ENCODE measurements at regions not wholly inside any gene's neighbourhood (a gene's known extent, or its start where the extent isn't known, plus 50 kb on each side); places are given as distances from the start of the nearest gene placed in this dataset.

DNA sequence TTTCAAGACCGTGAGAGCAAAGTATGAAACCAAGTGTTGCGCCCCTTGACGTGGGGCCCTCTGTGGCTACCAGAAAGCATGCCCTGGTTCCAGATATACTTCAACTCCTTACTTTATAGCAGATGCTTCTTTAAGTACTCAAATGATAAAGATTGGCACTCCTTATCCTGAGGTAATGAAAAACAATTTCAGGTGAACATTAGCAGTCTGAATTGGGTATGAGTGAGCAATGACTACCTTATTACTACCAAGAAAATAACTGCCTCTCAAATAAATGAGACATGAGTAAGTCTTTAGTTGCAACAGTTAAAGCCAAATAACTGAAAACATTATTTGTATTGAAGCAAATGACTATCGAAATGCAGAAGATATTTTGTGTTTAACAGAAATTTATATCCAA lies 408.7 kb downstream of the MMUT start:
- intact Hi-C loops (cut with DNase I): no loop called here
- H3K27me3 ChIP-seq (ENCODE audit: insufficient read depth in 3 of 3, low read length in 2 of 3): no peaks in the 10 kb centered on the region
- 80 to 84% (median 84%) methylated on average over 4 of the region's 4 CpGs for WGBS, 3 donors
- H3K4me1 ChIP-seq: no peaks in the 10 kb centered on the region
- TF ChIP-seq, protein P1, sequence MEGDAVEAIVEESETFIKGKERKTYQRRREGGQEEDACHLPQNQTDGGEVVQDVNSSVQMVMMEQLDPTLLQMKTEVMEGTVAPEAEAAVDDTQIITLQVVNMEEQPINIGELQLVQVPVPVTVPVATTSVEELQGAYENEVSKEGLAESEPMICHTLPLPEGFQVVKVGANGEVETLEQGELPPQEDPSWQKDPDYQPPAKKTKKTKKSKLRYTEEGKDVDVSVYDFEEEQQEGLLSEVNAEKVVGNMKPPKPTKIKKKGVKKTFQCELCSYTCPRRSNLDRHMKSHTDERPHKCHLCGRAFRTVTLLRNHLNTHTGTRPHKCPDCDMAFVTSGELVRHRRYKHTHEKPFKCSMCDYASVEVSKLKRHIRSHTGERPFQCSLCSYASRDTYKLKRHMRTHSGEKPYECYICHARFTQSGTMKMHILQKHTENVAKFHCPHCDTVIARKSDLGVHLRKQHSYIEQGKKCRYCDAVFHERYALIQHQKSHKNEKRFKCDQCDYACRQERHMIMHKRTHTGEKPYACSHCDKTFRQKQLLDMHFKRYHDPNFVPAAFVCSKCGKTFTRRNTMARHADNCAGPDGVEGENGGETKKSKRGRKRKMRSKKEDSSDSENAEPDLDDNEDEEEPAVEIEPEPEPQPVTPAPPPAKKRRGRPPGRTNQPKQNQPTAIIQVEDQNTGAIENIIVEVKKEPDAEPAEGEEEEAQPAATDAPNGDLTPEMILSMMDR (IDR thresholded peaks at IDR 0.05): no peak
- no peak overlapping the region for H3K4me3 ChIP-seq
- no peaks in the 10 kb centered on the region for H3K9me3 ChIP-seq
- H3K27ac ChIP-seq: no peak overlapping the region
- H3K36me3 ChIP-seq (ENCODE audit: insufficient read depth in 1 of 2, low read depth in 1 of 2): no peaks in the 10 kb centered on the region
- DNase-seq (no peak), ATAC-seq (no peak)

DNA sequence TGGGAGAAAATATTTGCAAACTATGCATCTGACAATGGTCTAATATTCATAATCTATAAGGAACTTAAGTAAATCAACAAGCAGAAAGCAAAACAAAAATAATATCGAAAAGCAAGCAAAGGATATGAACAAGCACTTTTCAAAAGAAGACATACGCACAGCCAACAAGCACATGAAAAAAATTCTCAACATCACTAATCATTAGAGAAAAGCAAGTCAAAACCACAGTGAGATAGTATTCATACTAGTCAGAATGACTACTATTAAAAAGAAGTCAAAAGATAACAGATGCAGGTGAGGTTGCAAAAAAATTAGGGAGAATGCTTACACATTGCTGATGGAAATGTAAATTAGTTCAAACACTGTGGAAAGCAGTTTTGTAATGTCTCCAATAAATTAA lies 410.2 kb downstream of the MMUT start:
- H3K27ac ChIP-seq: no peak overlapping the region
- no peaks in the 10 kb centered on the region for H3K27me3 ChIP-seq (ENCODE audit: insufficient read depth in 3 of 3, low read length in 2 of 3)
- H3K4me1 ChIP-seq: no peaks in the 10 kb centered on the region
- intact Hi-C loops (cut with DNase I): no loop called here
- DNase-seq: no peak
- H3K4me3 ChIP-seq: no peak overlapping the region
- H3K9me3 ChIP-seq: no peaks in the 10 kb centered on the region
- WGBS, 3 donors: 92 to 98% (median 96%) methylated on average over 2 of the region's 2 CpGs
- TF ChIP-seq, protein P1 (IDR thresholded peaks at IDR 0.05): no peak
- ATAC-seq: no peak
- no peaks in the 10 kb centered on the region for H3K36me3 ChIP-seq (ENCODE audit: insufficient read depth in 1 of 2, low read depth in 1 of 2)

- Histone ChIP-seq H3K27ac (no peak overlapping the region), H3K4me3 (no peak overlapping the region), H3K9me3 (no peaks in the 10 kb centered on the region), H3K27me3 (ENCODE audit: insufficient read depth in 3 of 3, low read length in 2 of 3) (no peaks in the 10 kb centered on the region), H3K4me1 (no peaks in the 10 kb centered on the region), H3K36me3 (ENCODE audit: insufficient read depth in 1 of 2, low read depth in 1 of 2) (no peaks in the 10 kb centered on the region)
- WGBS, 3 donors: 42 to 57% (median 53%) methylated on average over 1 of the region's 1 CpG
- ATAC-seq (no peak), DNase-seq (no peak)
- TF ChIP-seq, protein P1 (IDR thresholded peaks at IDR 0.05): no peak
- intact Hi-C loops (cut with DNase I): no loop called here
Observed at GRCh38 chr6:49051281-49051680, 411.8 kb downstream of the MMUT start.

DNA sequence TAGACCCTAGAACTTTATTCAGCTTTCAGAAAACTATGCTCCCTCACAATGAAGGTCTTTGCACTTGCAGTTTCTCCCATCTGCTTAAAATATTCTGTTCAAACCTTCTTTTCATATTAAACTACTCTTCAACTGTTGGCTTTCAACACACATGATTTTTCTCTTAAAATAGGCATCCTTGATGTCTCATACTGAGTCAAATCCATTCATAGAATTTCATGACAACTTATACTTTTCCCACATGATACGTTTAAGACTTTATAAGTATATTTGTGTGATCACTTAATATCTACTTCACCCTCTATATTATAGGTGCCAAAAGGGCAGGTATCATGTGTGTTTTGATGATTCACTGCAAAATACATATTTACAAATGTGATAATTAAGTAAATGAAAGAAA lies 412.5 kb downstream of the MMUT start:
- H3K4me3 ChIP-seq: no peak overlapping the region
- no peaks in the 10 kb centered on the region for H3K4me1 ChIP-seq
- no peaks in the 10 kb centered on the region for H3K36me3 ChIP-seq (ENCODE audit: insufficient read depth in 1 of 2, low read depth in 1 of 2)
- no peaks in the 10 kb centered on the region for H3K9me3 ChIP-seq
- ATAC-seq (no peak), DNase-seq (no peak)
- H3K27me3 ChIP-seq (ENCODE audit: insufficient read depth in 3 of 3, low read length in 2 of 3): no peaks in the 10 kb centered on the region
- TF ChIP-seq, protein P1 (IDR thresholded peaks at IDR 0.05): no peak
- 60 to 70% (median 68%) methylated on average over 1 of the region's 1 CpG for WGBS, 3 donors
- H3K27ac ChIP-seq: no peak overlapping the region
- intact Hi-C loops (cut with DNase I): no loop called here

GRCh38 chr6:49038294-49038822 lies 424.7 kb downstream of the MMUT start:
- Histone ChIP-seq H3K4me3 (no peak overlapping the region), H3K27ac (no peak overlapping the region), H3K27me3 (ENCODE audit: insufficient read depth in 3 of 3, low read length in 2 of 3) (no peaks in the 10 kb centered on the region), H3K36me3 (ENCODE audit: insufficient read depth in 1 of 2, low read depth in 1 of 2) (no peaks in the 10 kb centered on the region), H3K4me1 (no peaks in the 10 kb centered on the region), H3K9me3 (no peaks in the 10 kb centered on the region)
- no peak for DNase-seq
- ATAC-seq: no peak
- TF ChIP-seq, protein P1 (IDR thresholded peaks at IDR 0.05): no peak
- 84 to 88% (median 85%) methylated on average over 2 of the region's 2 CpGs for WGBS, 3 donors
- intact Hi-C loops (cut with DNase I): no loop called here

All from psoas muscle (tissue), 7 donors.